NCI-H1105 treated with DMSO at 0.1 percent for 48 hours (cell line): ENCODE measurements at regions not wholly inside any gene's neighbourhood (a gene's known extent, or its start where the extent isn't known, plus 50 kb on each side); places are given as distances from the start of the nearest gene placed in this dataset.
"Not testable (repeated sequence)": the region's sequence is repeated elsewhere in the genome, so short reads cannot be mapped to it uniquely, and the experiment has no call there.

Experiments used
- DNase-seq: peaks from one replicate; lab custom pipeline; 2025; lab: John Stamatoyannopoulos, UW

DNA sequence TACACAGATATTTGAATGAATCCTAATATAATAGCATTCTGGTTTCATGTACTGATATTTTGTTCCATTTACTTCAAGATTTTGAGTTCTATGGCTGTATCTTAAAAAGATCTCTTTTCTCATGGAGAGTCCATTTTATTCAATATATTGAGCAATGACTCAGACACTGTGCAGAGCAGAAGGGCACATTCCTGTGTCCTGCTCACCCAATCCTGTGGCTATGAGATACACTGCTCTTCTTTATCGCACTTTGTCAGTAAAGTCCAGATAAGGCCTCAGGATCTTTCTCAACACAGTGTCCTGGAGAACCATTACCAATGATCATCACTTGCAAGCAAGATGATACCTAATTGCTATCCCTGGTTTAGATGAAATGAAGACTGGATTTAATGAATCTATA, 155.0 kb downstream of the CYSLTR2 start:
- no peak for DNase-seq

DNA sequence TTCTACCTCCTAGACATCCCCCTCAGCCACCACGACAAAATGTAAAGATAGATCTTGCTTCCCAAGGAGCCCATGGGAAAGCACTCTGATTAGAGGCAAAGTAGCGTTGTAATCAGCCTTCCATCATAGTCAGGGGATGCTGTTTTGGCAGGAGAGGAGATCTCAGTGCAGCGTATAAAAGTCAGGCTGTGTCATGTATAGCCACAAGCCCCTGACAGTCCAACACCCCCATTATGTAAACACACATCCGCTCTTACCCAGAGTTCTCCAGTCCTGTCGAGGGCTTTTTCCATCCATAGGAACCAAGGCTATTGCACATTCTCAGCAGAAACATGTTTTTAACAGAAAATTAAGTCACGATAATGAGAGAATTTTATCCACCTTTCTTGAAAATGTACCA, 156.3 kb downstream of the CYSLTR2 start:
- no peak for DNase-seq

DNA sequence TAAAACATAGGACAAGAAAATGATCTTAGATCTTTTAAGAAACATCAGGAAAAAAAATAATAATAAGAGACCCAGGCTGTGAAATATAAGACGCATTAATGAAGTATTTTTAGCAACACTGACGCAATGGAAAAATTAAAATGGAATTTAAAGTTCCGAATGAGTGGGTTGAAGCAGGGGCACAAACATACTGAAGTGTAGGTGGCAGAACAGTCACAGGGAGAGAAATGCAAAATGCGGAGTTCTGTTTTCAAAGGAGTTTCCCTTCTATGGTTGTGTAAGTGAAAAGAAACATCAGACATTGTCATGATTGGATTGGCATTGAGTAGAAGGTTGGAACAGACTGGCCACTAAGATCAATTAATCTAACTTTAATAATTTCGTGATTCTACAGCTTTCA, 159.8 kb downstream of the CYSLTR2 start:
- no peak for DNase-seq

DNA sequence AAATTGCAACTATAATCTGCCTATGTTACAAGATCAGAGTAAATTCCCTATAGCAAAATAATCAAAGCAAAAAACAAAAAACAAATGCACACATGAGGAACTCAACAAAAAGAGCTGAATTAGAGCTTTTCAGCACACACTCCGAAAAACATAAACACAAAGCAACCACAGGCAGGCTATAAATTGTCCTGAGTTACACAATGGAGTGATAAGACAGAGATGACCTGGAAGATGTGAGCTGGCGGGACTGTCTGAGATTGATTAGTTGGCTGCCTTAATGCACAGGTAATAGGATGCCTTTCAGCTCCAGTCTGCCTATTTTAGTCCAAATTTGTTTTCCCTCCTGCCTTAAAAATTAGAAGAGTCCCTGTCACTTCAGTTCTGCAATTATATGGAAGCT, 159.0 kb upstream of the FNDC3A start:
- DNase-seq, result no peak

DNA sequence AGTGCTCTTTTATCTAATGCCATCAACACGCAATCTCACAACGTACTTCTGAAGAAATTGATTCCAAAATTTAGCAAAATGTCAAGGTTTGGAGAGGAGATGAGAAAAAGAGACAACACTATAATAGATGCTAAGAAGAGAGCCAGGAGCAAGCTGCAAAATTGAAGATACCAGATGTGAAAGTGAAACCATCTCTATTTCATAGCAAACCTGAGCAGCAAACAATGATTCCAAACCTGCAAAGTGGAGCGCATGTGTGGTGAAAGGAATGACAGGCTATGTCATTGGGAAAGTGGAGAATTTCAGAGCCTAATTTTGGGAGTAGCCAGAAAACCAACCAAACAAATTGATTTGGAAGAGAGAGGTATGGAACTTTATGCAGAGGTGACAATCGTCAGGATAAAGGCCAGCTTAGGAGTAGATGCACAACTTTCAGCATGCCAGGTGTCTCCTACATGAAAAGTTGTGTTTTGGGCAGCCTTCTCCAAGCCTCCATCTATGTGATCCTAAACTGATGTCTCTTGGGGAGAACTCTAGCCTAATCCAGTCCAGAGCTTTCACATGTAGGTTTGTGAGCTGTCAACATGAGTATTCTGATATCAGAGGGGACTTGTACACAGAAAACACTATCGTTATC, 158.4 kb upstream of the FNDC3A start:
- DNase-seq, result no peak

DNA sequence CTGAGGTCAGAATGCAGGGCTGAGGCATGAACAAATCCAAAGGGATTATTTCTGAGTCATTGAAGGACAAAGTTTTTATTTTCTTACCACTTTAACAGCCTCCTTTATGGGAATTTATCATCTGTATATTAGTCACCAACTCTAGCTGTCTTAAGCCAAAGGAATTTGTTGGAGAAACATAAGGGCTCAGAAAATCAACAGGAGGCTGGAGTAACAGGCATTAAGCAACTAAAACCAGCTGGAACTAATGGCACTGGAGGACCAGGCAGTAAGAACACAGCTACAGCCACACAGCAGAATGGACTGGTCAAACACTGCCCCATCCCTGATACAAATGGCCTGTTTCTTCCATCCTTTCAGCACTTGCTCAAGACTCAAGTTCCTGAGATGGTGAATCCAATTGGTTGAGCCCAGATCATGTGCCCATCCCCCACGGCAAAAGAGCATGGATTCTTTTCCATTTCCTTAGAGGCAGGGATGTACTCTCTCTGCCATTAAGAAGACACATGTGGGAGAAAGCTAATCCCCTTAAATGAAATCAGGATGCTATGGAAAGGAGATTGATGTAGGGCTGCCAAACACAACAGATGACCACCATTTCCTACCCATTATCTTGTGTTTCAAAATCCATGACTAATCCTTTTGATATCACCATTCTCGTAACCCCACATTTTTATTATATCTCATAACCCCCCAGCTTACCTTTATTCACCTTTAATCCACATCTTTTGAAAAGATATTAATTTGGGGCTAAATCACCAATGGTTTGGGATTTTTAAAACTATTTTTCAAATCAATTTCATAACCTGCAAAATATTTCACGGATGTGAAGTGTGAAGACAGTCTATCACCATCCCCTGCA, 157.0 kb upstream of the FNDC3A start:
- no peak for DNase-seq

DNA sequence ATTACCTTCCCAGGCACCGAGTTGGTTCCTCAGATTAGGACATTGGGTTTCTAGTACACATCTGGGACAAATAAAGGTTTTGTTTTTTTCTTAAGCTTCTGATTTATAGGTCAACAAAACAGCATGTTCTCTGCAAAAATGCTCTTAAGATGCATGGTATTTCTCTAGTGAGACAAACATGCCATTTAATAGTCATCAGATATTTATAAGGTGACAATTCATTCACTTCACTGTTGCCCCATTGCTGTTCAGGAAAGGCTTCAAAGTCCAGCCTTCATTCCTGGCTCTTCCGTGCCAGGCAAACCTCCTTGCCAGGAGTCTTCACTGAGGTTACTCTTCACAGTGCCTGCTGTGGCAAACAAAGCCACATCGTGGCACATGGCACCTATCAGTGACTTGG, 156.3 kb upstream of the FNDC3A start:
- no peak for DNase-seq

DNA sequence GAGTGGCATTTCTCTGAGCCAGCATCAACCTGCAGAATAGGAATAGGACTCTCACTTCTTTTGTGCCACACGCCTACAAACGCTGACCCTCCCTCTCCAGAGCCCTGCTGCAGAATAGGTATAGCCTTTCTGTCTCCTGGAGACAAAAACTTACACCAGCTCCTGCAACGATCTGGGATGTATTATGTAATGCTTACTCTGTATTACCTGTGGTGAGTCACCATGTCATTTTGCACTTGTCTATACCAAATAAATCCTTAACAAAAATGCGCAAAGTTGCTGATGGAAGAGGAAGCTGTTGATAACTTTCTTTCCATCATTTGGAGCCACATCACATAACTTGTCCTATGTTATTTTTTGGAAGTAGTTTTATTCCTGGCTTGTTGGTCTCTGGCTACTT, 155.8 kb upstream of the FNDC3A start:
- no peak for DNase-seq

DNA sequence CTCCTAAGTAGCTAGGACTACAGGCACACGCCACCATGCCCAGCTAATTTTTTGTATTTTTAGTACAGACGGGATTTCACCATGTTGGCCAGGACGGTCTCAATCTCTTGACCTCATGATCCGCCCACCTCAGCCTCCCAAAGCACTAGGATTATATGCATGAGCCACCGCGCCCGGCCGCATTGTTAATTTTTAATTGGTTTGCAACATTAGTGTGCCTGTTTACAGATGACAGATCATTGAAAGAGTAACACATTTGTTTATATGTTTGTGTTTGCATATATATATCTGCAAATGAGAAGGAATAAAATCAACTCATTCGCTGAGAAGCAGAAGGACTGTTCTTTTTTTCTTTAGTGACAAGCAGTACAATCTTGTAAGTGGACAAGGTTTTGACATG, 152.2 kb upstream of the FNDC3A start:
- DNase-seq, result not testable (repeated sequence)

DNA sequence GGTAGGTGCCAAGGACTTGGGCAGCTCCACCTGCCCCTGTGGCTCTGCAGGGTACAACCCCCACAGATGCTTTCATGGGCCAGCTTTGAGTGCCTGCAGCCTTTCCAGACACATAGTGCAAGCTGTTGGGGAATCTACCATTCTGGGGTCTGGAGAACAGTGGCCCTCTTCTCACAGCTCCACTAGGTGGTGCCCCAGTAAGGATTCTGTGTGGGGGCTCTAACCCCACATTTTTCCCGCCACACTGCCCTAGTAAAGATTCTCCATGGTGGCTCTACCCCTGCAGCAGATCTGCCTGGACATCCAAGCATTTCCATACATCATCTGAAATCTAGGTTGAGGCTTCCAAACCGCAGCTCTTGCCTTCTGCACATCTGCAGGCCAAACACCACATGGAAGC, 149.7 kb upstream of the FNDC3A start:
- no peak for DNase-seq

DNA sequence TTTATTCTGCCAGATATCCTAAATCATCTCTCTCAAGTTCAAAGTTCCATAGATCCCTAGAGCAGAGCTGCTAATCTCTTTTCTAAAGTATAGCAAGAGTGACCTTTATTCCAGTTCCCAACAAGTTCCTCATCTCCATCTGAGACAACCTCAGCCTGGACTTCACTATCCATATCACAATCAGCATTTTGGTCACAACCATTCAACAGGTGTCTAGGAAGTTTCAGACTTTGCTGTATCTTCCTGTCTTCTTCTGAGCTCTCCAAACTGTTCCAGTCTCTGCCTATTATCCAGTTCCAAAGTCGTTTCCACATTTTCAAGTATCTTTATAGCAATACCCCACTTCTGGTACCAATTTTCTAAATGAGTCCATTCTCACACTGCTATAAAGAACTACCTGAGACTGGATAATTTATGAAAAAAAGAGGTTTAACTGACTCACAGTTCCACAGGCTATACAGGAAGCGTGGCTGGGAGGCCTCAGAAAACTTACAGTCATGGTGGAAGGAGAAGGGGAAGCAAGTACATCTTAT, 148.7 kb upstream of the FNDC3A start:
- not testable (repeated sequence) for DNase-seq

DNA sequence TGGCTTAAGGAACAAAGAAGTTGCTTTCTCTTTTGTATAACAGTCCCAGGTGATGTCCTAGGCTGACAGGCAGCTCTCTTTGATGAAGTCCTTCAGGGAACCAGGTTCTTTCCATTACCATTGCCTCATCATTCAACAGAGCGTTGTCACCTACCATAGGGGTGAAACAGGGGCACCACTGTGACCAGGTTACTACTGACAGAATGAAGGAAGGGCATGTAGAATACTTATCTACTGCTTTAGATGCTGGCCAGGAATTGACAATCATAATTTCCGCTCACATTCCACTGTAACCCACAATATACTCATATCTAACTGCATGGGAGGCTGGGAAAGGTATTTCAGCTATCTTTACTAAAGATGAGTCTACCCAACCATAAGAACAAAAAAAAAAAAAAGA, 148.0 kb upstream of the FNDC3A start:
- no peak for DNase-seq

DNA sequence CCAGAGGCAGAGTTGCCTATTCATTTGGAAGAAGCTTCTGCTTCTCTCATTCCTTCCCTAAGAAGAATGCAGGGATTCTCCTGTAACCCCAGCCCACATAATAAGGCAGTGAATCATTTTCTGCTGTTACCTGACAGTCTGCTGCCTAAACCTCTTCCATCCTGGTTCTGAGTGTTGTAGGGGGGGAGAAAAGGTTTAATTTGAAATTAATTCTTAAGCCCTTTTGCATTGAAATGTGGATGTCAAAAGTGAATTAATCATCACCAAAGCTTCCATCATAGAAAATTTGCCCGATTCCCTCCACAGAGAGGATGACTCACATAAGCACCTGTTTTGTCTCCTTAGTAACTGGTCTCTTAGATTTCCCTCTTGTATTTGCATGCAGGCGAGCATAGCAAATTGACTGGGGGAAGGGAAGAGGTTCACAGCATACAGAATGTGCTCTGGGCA, 146.7 kb upstream of the FNDC3A start:
- DNase-seq, result peak; percentile 65

DNA sequence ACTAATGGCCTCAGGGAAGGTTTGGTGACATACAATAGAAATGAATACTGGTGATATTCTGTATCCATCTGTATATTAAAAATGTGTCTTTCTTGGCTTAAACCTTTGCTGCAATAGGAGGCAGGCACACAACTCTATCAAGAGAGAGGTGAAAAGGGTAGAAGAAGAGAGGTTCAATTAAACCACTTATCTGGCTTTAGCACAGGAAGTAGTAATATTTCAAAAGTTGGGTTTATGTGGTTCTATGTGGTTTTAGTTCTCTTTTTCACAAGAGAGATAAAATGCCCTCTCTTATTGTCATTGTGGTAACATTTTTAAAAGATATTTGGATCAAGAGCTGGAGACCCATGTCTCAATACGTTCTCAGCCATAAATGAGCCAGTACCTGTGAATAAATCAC, 146.2 kb upstream of the FNDC3A start:
- no peak for DNase-seq

DNA sequence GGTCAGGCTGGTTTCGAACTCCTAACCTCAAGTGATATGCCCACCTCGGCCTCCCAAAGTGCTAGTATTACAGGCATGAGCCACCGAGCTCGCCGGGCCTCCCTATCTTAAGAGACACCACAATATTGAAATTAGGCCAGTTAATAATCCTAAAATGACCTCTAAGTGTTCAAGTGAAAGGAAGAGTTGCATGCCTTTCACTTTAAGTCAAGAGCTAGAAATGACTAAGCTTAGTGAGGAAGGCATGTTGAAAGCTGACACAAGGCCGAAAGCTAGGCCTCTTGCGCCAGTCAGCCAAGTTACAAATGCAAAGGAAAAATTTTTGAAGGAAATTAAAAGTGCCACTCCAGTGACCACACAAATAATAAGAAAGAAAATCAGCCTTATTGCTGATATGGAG, 144.5 kb upstream of the FNDC3A start:
- no peak for DNase-seq

DNA sequence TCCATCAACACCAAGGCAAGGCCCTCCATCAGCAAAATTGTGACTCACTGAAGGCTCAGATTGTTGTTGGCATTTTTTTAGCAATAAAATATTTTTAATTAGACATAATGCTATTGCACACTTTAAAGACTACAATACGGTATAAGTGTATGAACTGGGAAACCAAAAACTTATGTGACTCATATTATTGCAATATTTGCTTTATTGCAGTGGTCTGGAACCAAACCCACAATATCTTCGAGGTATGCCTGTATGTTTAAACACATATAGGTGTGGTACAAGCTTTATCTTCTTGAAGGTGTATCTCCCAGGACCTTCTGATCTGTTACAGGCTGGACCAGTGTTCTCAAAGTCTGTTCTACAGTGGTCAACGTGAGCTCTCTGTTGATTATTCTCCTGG, 142.3 kb upstream of the FNDC3A start:
- DNase-seq, result no peak

DNA sequence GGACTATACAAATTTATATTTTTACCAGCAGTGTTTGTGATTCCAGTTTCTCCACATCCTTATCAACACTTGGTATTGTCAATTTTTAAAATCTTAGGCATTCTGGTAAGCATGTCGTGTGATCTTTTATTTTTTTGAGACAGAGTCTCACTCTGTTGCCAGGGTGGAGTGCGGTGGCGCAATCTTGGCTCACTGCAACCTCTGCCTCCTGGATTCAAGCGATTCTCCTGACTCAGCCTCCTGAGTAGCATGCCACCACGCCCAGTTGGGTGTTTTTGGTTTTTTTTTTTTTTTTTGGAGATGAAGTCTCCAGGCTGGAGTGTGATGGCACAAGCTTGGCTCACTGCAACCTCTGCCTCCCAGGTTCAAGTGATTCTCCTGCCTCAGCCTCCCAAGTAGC, 140.4 kb upstream of the FNDC3A start:
- DNase-seq, result not testable (repeated sequence)

DNA sequence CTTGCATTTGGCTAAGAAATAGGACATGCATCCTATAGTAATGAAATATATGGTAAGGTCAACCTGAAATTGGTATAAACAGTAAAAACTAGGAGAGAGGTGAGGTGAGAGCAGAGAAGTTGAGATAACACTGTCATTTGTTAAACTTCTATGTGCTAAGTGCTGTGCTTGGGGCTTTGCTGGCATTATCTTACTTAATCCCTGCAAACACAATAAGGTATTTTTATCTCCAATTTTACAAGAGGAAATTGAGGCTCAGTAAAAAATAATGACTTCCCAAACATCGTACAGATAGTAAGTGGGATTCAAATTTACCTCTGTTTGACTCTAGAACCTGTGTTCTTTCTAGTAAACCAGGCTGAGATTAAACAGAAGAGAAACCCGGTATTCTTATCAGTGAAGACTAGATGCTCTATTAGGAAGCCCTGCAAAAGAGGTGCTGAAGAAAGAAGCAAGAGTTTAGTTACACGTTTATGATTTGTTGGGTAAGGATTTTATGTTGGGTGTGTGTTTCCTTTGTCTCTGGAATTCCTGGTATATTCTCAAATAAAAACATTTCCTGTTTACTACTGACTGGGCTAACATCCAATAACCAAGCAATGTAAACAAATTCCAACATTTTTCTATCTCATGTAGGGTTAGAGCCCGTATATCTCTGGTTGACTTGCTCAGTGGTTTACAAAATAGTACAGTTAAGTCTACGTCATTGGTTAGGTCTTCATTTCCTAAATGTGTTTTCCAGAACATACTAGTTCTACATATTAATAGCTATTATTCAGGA, 137.3 kb upstream of the FNDC3A start:
- DNase-seq, result no peak

DNA sequence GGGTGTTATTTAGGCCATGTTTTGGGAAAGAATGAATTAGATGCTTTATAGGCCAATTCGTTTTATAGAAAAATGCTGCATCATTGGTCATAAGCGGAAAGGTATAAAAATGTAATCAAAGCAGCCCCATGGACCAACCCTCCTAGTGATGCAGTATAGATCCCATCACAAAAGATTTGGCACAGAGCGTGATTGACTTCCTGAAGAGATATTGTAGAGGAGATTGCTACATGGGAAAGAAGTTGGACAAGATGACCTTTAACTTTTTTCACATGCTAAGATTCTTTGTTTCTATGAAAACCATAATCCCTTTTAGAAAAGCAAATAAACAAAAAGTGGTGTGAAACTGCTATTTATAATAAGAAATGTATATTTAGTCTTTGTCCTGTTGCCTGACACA, 136.5 kb upstream of the FNDC3A start:
- no peak for DNase-seq

DNA sequence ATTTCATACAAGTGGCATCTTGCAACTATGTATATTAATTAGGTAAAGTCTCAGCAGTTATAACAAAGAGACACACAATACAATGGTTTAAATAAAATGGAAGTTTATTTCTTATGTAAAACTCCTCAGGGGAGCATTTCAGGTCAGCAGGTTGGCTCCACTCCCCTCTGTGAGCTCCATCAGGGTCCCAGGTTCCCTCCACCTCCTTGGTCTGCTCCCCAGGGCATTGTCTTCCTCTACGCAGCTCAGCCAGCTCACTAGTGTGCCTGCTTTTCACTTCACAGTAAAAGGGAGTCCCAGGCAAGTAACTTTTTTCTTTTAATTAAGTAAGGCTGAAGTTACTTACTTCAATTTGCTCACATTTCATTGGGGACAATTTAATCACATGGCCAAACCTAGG, 135.3 kb upstream of the FNDC3A start:
- no peak for DNase-seq

DNA sequence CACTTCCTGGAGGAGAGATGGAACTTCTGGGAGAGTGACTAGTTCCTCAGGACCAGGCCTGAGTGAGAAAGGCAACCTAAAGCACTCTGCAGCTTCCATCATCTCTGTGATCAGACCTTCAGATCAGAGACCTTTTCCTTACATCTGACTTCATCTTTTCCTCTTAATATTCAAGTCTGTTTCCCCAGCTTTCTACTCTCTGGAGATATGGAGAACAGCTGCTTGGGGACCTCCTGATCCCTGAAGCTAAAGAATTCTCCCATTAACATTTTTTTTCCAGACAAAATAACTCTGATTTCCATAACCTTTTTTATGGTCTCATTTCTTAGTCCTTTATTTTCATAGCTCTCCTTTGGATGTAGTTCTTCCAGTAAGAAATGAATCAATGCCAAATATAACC, 133.4 kb upstream of the FNDC3A start:
- DNase-seq, result no peak

DNA sequence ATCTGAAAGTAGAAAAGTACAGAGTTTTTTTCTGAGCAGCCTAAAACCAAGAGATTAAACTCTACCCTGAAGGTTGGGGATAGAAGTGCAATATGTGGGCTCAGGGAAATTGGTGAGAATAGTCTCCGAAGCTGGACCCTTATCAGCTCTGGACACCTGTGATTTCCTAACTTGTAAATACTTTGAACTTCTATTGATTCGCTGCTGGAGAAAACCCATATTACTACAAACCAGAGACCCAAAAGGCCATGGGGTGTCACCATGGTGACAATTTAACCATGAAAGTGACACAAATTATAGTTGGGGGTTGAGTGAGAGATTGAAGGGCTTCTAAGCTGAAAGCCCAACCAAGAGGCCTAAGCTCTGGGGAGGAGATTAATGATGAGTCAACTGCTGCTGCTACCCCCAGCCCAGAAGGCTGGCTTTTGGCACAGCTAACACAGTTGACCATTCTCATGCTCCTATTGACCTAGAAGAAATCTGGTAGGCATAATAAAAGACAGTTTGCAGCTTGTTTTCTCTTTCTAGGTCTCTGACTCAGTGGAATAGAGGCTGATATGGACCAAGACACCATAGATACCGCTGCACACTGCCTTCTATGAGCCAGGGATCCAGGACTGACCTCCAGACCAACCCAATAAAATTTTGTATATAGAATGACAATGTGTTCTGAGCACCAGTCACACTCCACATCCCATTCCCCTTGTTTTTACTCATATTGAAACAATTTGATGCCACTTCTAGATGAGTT, 131.9 kb upstream of the FNDC3A start:
- DNase-seq, result no peak
